Activated T-cell treated with anti-CD3 and anti-CD28 coated beads, Interleukin-2, amount 50 U/mL, for 24 hours (primary cell): ENCODE measurements at regions not wholly inside any gene's neighbourhood (a gene's known extent, or its start where the extent isn't known, plus 50 kb on each side); places are given as distances from the start of the nearest gene placed in this dataset.

Source experiments
- DNase-seq: peaks from one replicate; pipeline ENCODE4 v3.0.0-alpha.2; 2020
- H3K27ac Mint-ChIP-seq: 2 replicates; pipeline ENCODE4 v1.8.0; 2020; ENCODE audit warnings: mild to moderate bottlenecking, mixed read lengths
- H3K27me3 Mint-ChIP-seq: 2 replicates; pipeline ENCODE4 v1.8.0; 2020; ENCODE audit warnings: mixed read lengths
- H3K36me3 Mint-ChIP-seq: 2 replicates; pipeline ENCODE4 v1.8.0; 2020; ENCODE audit warnings: low read depth, mixed read lengths
- H3K4me1 Mint-ChIP-seq: 2 replicates; pipeline ENCODE4 v1.8.0; 2020; ENCODE audit warnings: low read depth, mixed read lengths
- H3K4me3 Mint-ChIP-seq: 2 replicates; pipeline ENCODE4 v1.8.0; 2020; ENCODE audit warnings: mild to moderate bottlenecking, moderate library complexity, mixed read lengths
- H3K9me3 Mint-ChIP-seq: 2 replicates; pipeline ENCODE4 v1.8.0; 2020; ENCODE audit warnings: mixed read lengths

- H3K4me3 Mint-ChIP-seq: no peak overlapping the region
- no peak for DNase-seq
- no peak overlapping the region for H3K27ac Mint-ChIP-seq
- peaks cover 10% of the 10 kb centered on the region for H3K4me1 Mint-ChIP-seq
- no peaks in the 10 kb centered on the region for H3K9me3 Mint-ChIP-seq
- no peaks in the 10 kb centered on the region for H3K27me3 Mint-ChIP-seq
- H3K36me3 Mint-ChIP-seq: no peaks in the 10 kb centered on the region
These were observed 169.1 kb upstream of the AVPR1A start for GRCh38 chr12:63319936-63320633.

- H3K4me3 Mint-ChIP-seq: no peak overlapping the region
- H3K36me3 Mint-ChIP-seq: no peaks in the 10 kb centered on the region
- peaks cover 9% of the 10 kb centered on the region for H3K4me1 Mint-ChIP-seq
- H3K27ac Mint-ChIP-seq: no peak overlapping the region
- H3K27me3 Mint-ChIP-seq: no peaks in the 10 kb centered on the region
- no peaks in the 10 kb centered on the region for H3K9me3 Mint-ChIP-seq
- no peak for DNase-seq
These were observed 168.4 kb upstream of the AVPR1A start for GRCh38 chr12:63319386-63319785.

GRCh38 chr12:63318933-63319332 lies 167.9 kb upstream of the AVPR1A start:
- no peaks in the 10 kb centered on the region for H3K36me3 Mint-ChIP-seq
- H3K27ac Mint-ChIP-seq: no peak overlapping the region
- no peaks in the 10 kb centered on the region for H3K9me3 Mint-ChIP-seq
- DNase-seq: no peak
- no peaks in the 10 kb centered on the region for H3K27me3 Mint-ChIP-seq
- no peak overlapping the region for H3K4me3 Mint-ChIP-seq
- H3K4me1 Mint-ChIP-seq: peaks cover 9% of the 10 kb centered on the region

- Mint-ChIP-seq H3K27ac (no peak overlapping the region), H3K4me1 (peaks cover 9% of the 10 kb centered on the region), H3K27me3 (no peaks in the 10 kb centered on the region), H3K9me3 (no peaks in the 10 kb centered on the region), H3K36me3 (no peaks in the 10 kb centered on the region), H3K4me3 (no peak overlapping the region)
- DNase-seq: no peak
These were observed 167.3 kb upstream of the AVPR1A start for GRCh38 chr12:63318313-63318712.

- peaks cover 9% of the 10 kb centered on the region for H3K4me1 Mint-ChIP-seq
- no peak for DNase-seq
- H3K9me3 Mint-ChIP-seq: no peaks in the 10 kb centered on the region
- H3K27me3 Mint-ChIP-seq: no peaks in the 10 kb centered on the region
- no peak overlapping the region for H3K4me3 Mint-ChIP-seq
- H3K27ac Mint-ChIP-seq: no peak overlapping the region
- no peaks in the 10 kb centered on the region for H3K36me3 Mint-ChIP-seq
These were observed 166.9 kb upstream of the AVPR1A start for GRCh38 chr12:63317880-63318279.

- H3K4me1 Mint-ChIP-seq: peaks cover 9% of the 10 kb centered on the region
- no peak overlapping the region for H3K4me3 Mint-ChIP-seq
- H3K36me3 Mint-ChIP-seq: no peaks in the 10 kb centered on the region
- H3K9me3 Mint-ChIP-seq: no peaks in the 10 kb centered on the region
- DNase-seq: no peak
- no peaks in the 10 kb centered on the region for H3K27me3 Mint-ChIP-seq
- H3K27ac Mint-ChIP-seq: no peak overlapping the region
These were observed 166.4 kb upstream of the AVPR1A start for GRCh38 chr12:63317286-63317846.

- Mint-ChIP-seq H3K4me1 (no peaks in the 10 kb centered on the region), H3K36me3 (no peaks in the 10 kb centered on the region), H3K4me3 (no peak overlapping the region), H3K9me3 (peaks cover 5% of the 10 kb centered on the region), H3K27me3 (no peaks in the 10 kb centered on the region), H3K27ac (no peak overlapping the region)
- no peak for DNase-seq
These were observed 162.1 kb upstream of the AVPR1A start for GRCh38 chr12:63313139-63313538.

- no peak for DNase-seq
- H3K36me3 Mint-ChIP-seq: no peaks in the 10 kb centered on the region
- peaks cover 5% of the 10 kb centered on the region for H3K9me3 Mint-ChIP-seq
- no peak overlapping the region for H3K27ac Mint-ChIP-seq
- H3K27me3 Mint-ChIP-seq: no peaks in the 10 kb centered on the region
- H3K4me1 Mint-ChIP-seq: no peaks in the 10 kb centered on the region
- H3K4me3 Mint-ChIP-seq: no peak overlapping the region
These were observed 157.7 kb upstream of the AVPR1A start for GRCh38 chr12:63308671-63309070.

- no peaks in the 10 kb centered on the region for H3K36me3 Mint-ChIP-seq
- H3K27ac Mint-ChIP-seq: no peak overlapping the region
- H3K4me1 Mint-ChIP-seq: peaks cover 4% of the 10 kb centered on the region
- peaks cover 5% of the 10 kb centered on the region for H3K9me3 Mint-ChIP-seq
- DNase-seq: no peak
- H3K4me3 Mint-ChIP-seq: no peak overlapping the region
- H3K27me3 Mint-ChIP-seq: no peaks in the 10 kb centered on the region
These were observed 156.8 kb upstream of the AVPR1A start for GRCh38 chr12:63307849-63308248.

- H3K27me3 Mint-ChIP-seq: no peaks in the 10 kb centered on the region
- H3K4me1 Mint-ChIP-seq: peaks cover 14% of the 10 kb centered on the region
- DNase-seq: no peak
- peaks cover 4% of the 10 kb centered on the region for H3K9me3 Mint-ChIP-seq
- H3K4me3 Mint-ChIP-seq: no peak overlapping the region
- H3K36me3 Mint-ChIP-seq: no peaks in the 10 kb centered on the region
- no peak overlapping the region for H3K27ac Mint-ChIP-seq
These were observed 155.2 kb upstream of the AVPR1A start for GRCh38 chr12:63305901-63306875.

- no peak overlapping the region for H3K27ac Mint-ChIP-seq
- peaks cover 4% of the 10 kb centered on the region for H3K27me3 Mint-ChIP-seq
- no peaks in the 10 kb centered on the region for H3K36me3 Mint-ChIP-seq
- H3K4me3 Mint-ChIP-seq: no peak overlapping the region
- H3K9me3 Mint-ChIP-seq: no peaks in the 10 kb centered on the region
- DNase-seq: no peak
- H3K4me1 Mint-ChIP-seq: peaks cover 14% of the 10 kb centered on the region
These were observed 153.9 kb upstream of the AVPR1A start for GRCh38 chr12:63304887-63305316.

- Mint-ChIP-seq H3K27ac (peak overlapping the region; percentile 47), H3K4me3 (no peak overlapping the region), H3K4me1 (peaks cover 14% of the 10 kb centered on the region), H3K36me3 (no peaks in the 10 kb centered on the region), H3K27me3 (peaks cover 4% of the 10 kb centered on the region), H3K9me3 (no peaks in the 10 kb centered on the region)
- DNase-seq: no peak
These were observed 152.0 kb upstream of the AVPR1A start for GRCh38 chr12:63302941-63303536.

- Mint-ChIP-seq H3K4me3 (no peak overlapping the region), H3K27me3 (peaks cover 4% of the 10 kb centered on the region)
- no peak for DNase-seq
These were observed 151.4 kb upstream of the AVPR1A start for GRCh38 chr12:63302269-63302940.

GRCh38 chr12:63301311-63301710 lies 150.3 kb upstream of the AVPR1A start:
- Mint-ChIP-seq H3K4me1 (peaks cover 14% of the 10 kb centered on the region), H3K36me3 (no peaks in the 10 kb centered on the region), H3K27me3 (peaks cover 4% of the 10 kb centered on the region), H3K4me3 (no peak overlapping the region), H3K27ac (no peak overlapping the region), H3K9me3 (no peaks in the 10 kb centered on the region)
- no peak for DNase-seq

More at GRCh38 chr12:63302269-63302940, 151.4 kb upstream of the AVPR1A start:
- Mint-ChIP-seq H3K36me3 (no peaks in the 10 kb centered on the region), H3K27ac (peak overlapping the region; percentile 47), H3K9me3 (no peaks in the 10 kb centered on the region), H3K4me1 (peaks cover 14% of the 10 kb centered on the region)
